ENCODE measurements at regions not wholly inside any gene's neighbourhood (a gene's known extent, or its start where the extent isn't known, plus 50 kb on each side); places are given as distances from the start of the nearest gene placed in this dataset.

- TF ChIP-seq CTCF (conservative IDR thresholded peaks at IDR 0.05) (no peak), EZH2 (IDR thresholded peaks at IDR 0.05; ENCODE audit: low read depth) (no peak)
Observed at GRCh38 chr6:150698391-150698790, 98.7 kb downstream of the PLEKHG1 start.

All from PC-9 (cell line).